Osteoblast (primary cell): ENCODE measurements at regions not wholly inside any gene's neighbourhood (a gene's known extent, or its start where the extent isn't known, plus 50 kb on each side); places are given as distances from the start of the nearest gene placed in this dataset.

Experiments
- DNase-seq: peaks from one replicate; pipeline ENCODE4 v3.0.0; 2011; ENCODE audit warnings: low spot score, mixed read lengths; ENCODE audit not compliant: insufficient read length; ENCODE audit errors: missing footprints
- H2AFZ ChIP-seq: 2 replicates; pipeline ENCODE4 v1.6.0; 2011; ENCODE audit warnings: mild to moderate bottlenecking, low read length
- H3K27ac ChIP-seq: 2 replicates; pipeline ENCODE4 v1.5.1; 2011; ENCODE audit warnings: mild to moderate bottlenecking, low read depth, low read length, moderate library complexity
- H3K27me3 ChIP-seq: 2 replicates; pipeline ENCODE4 v1.6.0; 2012; ENCODE audit warnings: mild to moderate bottlenecking, control low read depth, inconsistent platforms, low read length, moderate library complexity; ENCODE audit not compliant: insufficient read depth
- H3K36me3 ChIP-seq: 2 replicates; pipeline ENCODE4 v1.5.1; 2011; ENCODE audit warnings: mild to moderate bottlenecking, low read length, control low read depth, moderate library complexity; ENCODE audit not compliant: insufficient read depth
- H3K4me1 ChIP-seq: 2 replicates; pipeline ENCODE4 v1.5.1; 2011; ENCODE audit warnings: mild to moderate bottlenecking, low read length, control low read depth, moderate library complexity; ENCODE audit not compliant: insufficient read depth
- H3K4me2 ChIP-seq: 2 replicates; pipeline ENCODE4 v1.6.0; 2011; ENCODE audit warnings: mild to moderate bottlenecking, low read length; ENCODE audit not compliant: insufficient read depth
- H3K4me3 ChIP-seq: fragments of 200-600 bp; sonication (generic); 3 replicates; pipeline ENCODE4 v1.5.1; 2012; ENCODE audit warnings: mild to moderate bottlenecking, low read length, inconsistent platforms; ENCODE audit not compliant: insufficient read depth
- H3K79me2 ChIP-seq: 2 replicates; pipeline ENCODE4 v1.6.0; 2012; ENCODE audit warnings: mild to moderate bottlenecking, low read length, control low read depth, inconsistent platforms; ENCODE audit not compliant: insufficient read depth
- H3K9me3 ChIP-seq: 2 replicates; pipeline ENCODE4 v1.5.1; 2011; ENCODE audit warnings: low read depth, low read length, control low read depth
- H4K20me1 ChIP-seq: 2 replicates; pipeline ENCODE4 v1.6.0; 2012; ENCODE audit warnings: mild to moderate bottlenecking, low read length, control low read depth; ENCODE audit not compliant: insufficient read depth
- CTCF ChIP-seq: IDR thresholded peaks from 2 replicates; pipeline ENCODE4 v1.5.1; 2011; ENCODE audit warnings: mild to moderate bottlenecking, low read depth, low read length, moderate library complexity; ENCODE audit errors: extremely low read depth

- no peak overlapping the region for H3K4me3 ChIP-seq
- H3K27me3 ChIP-seq = peaks cover 15% of the 10 kb centered on the region
- no peaks in the 10 kb centered on the region for H3K79me2 ChIP-seq
- peak; percentile 49 for DNase-seq
- H3K9me3 ChIP-seq = no peaks in the 10 kb centered on the region
- H3K27ac ChIP-seq = no peak overlapping the region
- no peak for TF ChIP-seq CTCF
- H4K20me1 ChIP-seq = no peaks in the 10 kb centered on the region
- no peaks in the 10 kb centered on the region for H3K4me1 ChIP-seq
- no peaks in the 10 kb centered on the region for H3K36me3 ChIP-seq
- H3K4me2 ChIP-seq = no peak overlapping the region
- no peak overlapping the region for H2AFZ ChIP-seq
Measured at GRCh38 chr3:127102188-127102520, 90.8 kb upstream of the PRR23E start.

GRCh38 chr3:127102587-127102986 lies 90.3 kb upstream of the PRR23E start:
- TF ChIP-seq CTCF = no peak

GRCh38 chr3:127103080-127103479 lies 89.9 kb upstream of the PRR23E start:
- no peak overlapping the region for H3K27ac ChIP-seq
- no peak for TF ChIP-seq CTCF
- no peak overlapping the region for H2AFZ ChIP-seq

More at GRCh38 chr3:127102587-127102986, 90.3 kb upstream of the PRR23E start:
- Histone ChIP-seq H3K4me2 (no peak overlapping the region), H3K27me3 (peaks cover 15% of the 10 kb centered on the region), H2AFZ (no peak overlapping the region), H3K27ac (no peak overlapping the region), H3K79me2 (no peaks in the 10 kb centered on the region), H3K4me3 (no peak overlapping the region), H4K20me1 (no peaks in the 10 kb centered on the region), H3K36me3 (no peaks in the 10 kb centered on the region), H3K4me1 (no peaks in the 10 kb centered on the region), H3K9me3 (no peaks in the 10 kb centered on the region)
- peak; percentile 35 for DNase-seq

GRCh38 chr3:127104586-127104985 lies 88.3 kb upstream of the PRR23E start:
- Histone ChIP-seq H3K4me1 (no peaks in the 10 kb centered on the region), H3K4me3 (no peak overlapping the region), H3K27me3 (peaks cover 17% of the 10 kb centered on the region), H3K36me3 (no peaks in the 10 kb centered on the region), H4K20me1 (no peaks in the 10 kb centered on the region), H3K9me3 (no peaks in the 10 kb centered on the region), H3K4me2 (no peak overlapping the region), H2AFZ (no peak overlapping the region), H3K27ac (no peak overlapping the region), H3K79me2 (no peaks in the 10 kb centered on the region)
- no peak for TF ChIP-seq CTCF
- peak; percentile 75 for DNase-seq

More at GRCh38 chr3:127103080-127103479, 89.9 kb upstream of the PRR23E start:
- H3K9me3 ChIP-seq = no peaks in the 10 kb centered on the region
- H4K20me1 ChIP-seq = no peaks in the 10 kb centered on the region
- no peak overlapping the region for H3K4me3 ChIP-seq
- H3K36me3 ChIP-seq = no peaks in the 10 kb centered on the region
- no peak overlapping the region for H3K4me2 ChIP-seq
- H3K27me3 ChIP-seq = peaks cover 15% of the 10 kb centered on the region
- no peaks in the 10 kb centered on the region for H3K4me1 ChIP-seq
- peak; percentile 66 for DNase-seq
- no peaks in the 10 kb centered on the region for H3K79me2 ChIP-seq
